SK-N-SH treated with all-trans-retinoic acid at 6 μM for 48 hours (cell line): ENCODE measurements at regions not wholly inside any gene's neighbourhood (a gene's known extent, or its start where the extent isn't known, plus 50 kb on each side); places are given as distances from the start of the nearest gene placed in this dataset.

Source experiments
- ARNTL ChIP-seq: fragments of 450-650 bp; formaldehyde crosslinking; IDR thresholded peaks from 2 replicates; pipeline ENCODE4 v1.5.0; 2020; ENCODE audit warnings: low read depth, mild to moderate bottlenecking, moderate library complexity, borderline replicate concordance
- OSR1 ChIP-seq: fragments of 250-450 bp; sonication (Bioruptor Pico); IDR thresholded peaks from 2 replicates; pipeline ENCODE4 v1.8.0; 2022; ENCODE audit warnings: moderate library complexity, mild to moderate bottlenecking, inconsistent platforms
- PATZ1 ChIP-seq: fragments of 250-450 bp; sonication (Bioruptor Pico); IDR thresholded peaks from 2 replicates; pipeline ENCODE4 v1.8.0; 2020; ENCODE audit warnings: mild to moderate bottlenecking, moderate library complexity, borderline replicate concordance
- ZNF70 ChIP-seq: fragments of 450-650 bp; formaldehyde crosslinking; IDR thresholded peaks from 2 replicates; pipeline ENCODE4 v1.5.0; 2020; ENCODE audit warnings: mild to moderate bottlenecking, moderate library complexity
- TF ChIP-seq, protein P1 (sequence below): fragments of 250-450 bp; sonication (Bioruptor Pico); IDR thresholded peaks from 2 replicates; pipeline ENCODE4 v1.5.1; 2021; ENCODE audit warnings: mild to moderate bottlenecking, moderate library complexity

- TF ChIP-seq ZNF70 (CRISPR knock-in tag) = no peak
- no peak for TF ChIP-seq PATZ1
- no peak for TF ChIP-seq ARNTL (CRISPR knock-in tag)
- TF ChIP-seq OSR1 (CRISPR knock-in tag) = no peak
- TF ChIP-seq, protein P1, sequence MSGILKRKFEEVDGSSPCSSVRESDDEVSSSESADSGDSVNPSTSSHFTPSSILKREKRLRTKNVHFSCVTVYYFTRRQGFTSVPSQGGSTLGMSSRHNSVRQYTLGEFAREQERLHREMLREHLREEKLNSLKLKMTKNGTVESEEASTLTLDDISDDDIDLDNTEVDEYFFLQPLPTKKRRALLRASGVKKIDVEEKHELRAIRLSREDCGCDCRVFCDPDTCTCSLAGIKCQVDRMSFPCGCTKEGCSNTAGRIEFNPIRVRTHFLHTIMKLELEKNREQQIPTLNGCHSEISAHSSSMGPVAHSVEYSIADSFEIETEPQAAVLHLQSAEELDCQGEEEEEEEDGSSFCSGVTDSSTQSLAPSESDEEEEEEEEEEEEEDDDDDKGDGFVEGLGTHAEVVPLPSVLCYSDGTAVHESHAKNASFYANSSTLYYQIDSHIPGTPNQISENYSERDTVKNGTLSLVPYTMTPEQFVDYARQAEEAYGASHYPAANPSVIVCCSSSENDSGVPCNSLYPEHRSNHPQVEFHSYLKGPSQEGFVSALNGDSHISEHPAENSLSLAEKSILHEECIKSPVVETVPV (CRISPR knock-in tag) = no peak
These were observed 50.0 kb upstream of the RPL38 start for GRCh38 chr17:74153456-74153810.
